ENCODE measurements at regions not wholly inside any gene's neighbourhood (a gene's known extent, or its start where the extent isn't known, plus 50 kb on each side); places are given as distances from the start of the nearest gene placed in this dataset.

GRCh38 chr2:156009293-156009692, 323.2 kb downstream of the NR4A2 start:
- peaks cover 15% of the 10 kb centered on the region; the same call in 2 of the 3 replicates for H3K9me3 Mint-ChIP-seq
- Histone ChIP-seq H3K4me3 (no peak overlapping the region), H3K9me2 (ENCODE audit: insufficient read depth) (0 out of 2 replicates have a peak, but pooled peaks cover 5% of the 10 kb centered on the region), H3K79me2 (replicated peaks; ENCODE audit: insufficient read depth) (no peaks in the 10 kb centered on the region), H3K4me1 (ENCODE audit: insufficient read depth) (no peaks in the 10 kb centered on the region), H3K27me3 (ENCODE audit: insufficient read depth) (no peaks in the 10 kb centered on the region), H4K20me1 (replicated peaks; ENCODE audit: insufficient read depth) (no peaks in the 10 kb centered on the region), H3K4me2 (no peak overlapping the region), H3K27ac (ENCODE audit: low read depth) (no peak overlapping the region), H2AFZ (no peak overlapping the region), H3K36me3 (ENCODE audit: insufficient read depth) (0 out of 2 replicates have a peak, but pooled peaks cover 3% of the 10 kb centered on the region), H3F3A (replicated peaks; ENCODE audit: low read depth) (no peaks in the 10 kb centered on the region)
- H3K4me1 Mint-ChIP-seq = peaks cover 3% of the 10 kb centered on the region; the same call in 2 of the 3 replicates
- peaks cover 8% of the 10 kb centered on the region for H3K27me3 Mint-ChIP-seq (ENCODE audit: insufficient read depth, low read depth, poor library complexity)
- no peak for ATAC-seq
- TF ChIP-seq POLR2AphosphoS5 (IDR thresholded peaks at IDR 0.05; ENCODE audit: low read depth) = no peak
- TF ChIP-seq NANOG (IDR thresholded peaks at IDR 0.05; ENCODE audit: borderline replicate concordance) = no peak
- no peak for TF ChIP-seq JUNB (IDR thresholded peaks at IDR 0.05; ENCODE audit: unreplicated experiment)
- no peak for TF ChIP-seq CREB1 (CRISPR knock-in tag; IDR thresholded peaks at IDR 0.05; ENCODE audit: low read depth)
- no peak for TF ChIP-seq EZH2 (IDR thresholded peaks at IDR 0.05; ENCODE audit: low read depth, unreplicated experiment)
- TF ChIP-seq CTCF (conservative IDR thresholded peaks at IDR 0.05; ENCODE audit: low read depth in 2 of 2) = no peak
- TF ChIP-seq ZNF462 (CRISPR knock-in tag; IDR thresholded peaks at IDR 0.05) = no peak
- TF ChIP-seq ETS1 (IDR thresholded peaks at IDR 0.05) = no peak
- TF ChIP-seq STAT1 (IDR thresholded peaks at IDR 0.05; ENCODE audit: unreplicated experiment) = no peak
- no peak for TF ChIP-seq EZH2phosphoT487 (IDR thresholded peaks at IDR 0.05; ENCODE audit: unreplicated experiment)
- TF ChIP-seq ZNF331 (CRISPR knock-in tag; IDR thresholded peaks at IDR 0.05; ENCODE audit: low read depth) = no peak
- no peak for TF ChIP-seq REST (IDR thresholded peaks at IDR 0.05; ENCODE audit: unreplicated experiment)
- TF ChIP-seq ZNF114 (CRISPR knock-in tag; IDR thresholded peaks at IDR 0.05) = no peak
- no peak overlapping the region for H3K4me3 Mint-ChIP-seq
- DNase-seq (ENCODE audit: low spot score) = no peak
- no peak overlapping the region for H3K27ac Mint-ChIP-seq
- H3K36me3 Mint-ChIP-seq (ENCODE audit: low read depth) = peaks cover 7% of the 10 kb centered on the region; the same call in 1 of the 3 replicates

All from GM23338 (cell line).